ENCODE measurements at regions not wholly inside any gene's neighbourhood (a gene's known extent, or its start where the extent isn't known, plus 50 kb on each side); places are given as distances from the start of the nearest gene placed in this dataset.
"Not testable (repeated sequence)": the region's sequence is repeated elsewhere in the genome, so short reads cannot be mapped to it uniquely, and the experiment has no call there.

DNA sequence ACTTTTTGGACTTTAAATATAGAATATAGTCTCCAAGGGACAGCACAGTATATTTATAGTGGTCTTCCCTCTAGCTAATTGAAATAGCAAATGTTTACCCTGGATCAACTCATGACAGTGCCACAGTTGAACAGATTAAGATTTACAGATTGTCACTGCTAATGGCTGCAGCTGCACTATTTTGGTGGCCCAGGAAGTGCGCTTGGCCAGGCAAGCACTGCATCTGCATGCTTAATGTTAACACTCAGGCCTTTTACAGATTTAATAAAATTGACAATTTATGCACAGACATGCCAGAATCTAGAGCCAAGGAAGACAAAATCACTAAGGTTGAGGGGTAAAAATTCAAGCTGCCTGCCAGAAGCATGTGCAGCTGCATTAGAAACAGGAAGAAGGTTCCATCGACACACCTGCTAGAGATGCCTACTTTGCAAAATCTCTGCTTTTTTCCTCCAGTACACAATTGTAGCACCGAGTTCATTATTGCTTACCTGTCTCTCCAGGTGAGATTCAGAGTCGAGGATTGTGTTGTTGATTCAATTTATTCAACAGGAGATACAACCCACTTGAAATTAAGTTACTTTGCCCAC is 1042.3 kb upstream of the NRXN1 start:
- no peak for DNase-seq

DNA sequence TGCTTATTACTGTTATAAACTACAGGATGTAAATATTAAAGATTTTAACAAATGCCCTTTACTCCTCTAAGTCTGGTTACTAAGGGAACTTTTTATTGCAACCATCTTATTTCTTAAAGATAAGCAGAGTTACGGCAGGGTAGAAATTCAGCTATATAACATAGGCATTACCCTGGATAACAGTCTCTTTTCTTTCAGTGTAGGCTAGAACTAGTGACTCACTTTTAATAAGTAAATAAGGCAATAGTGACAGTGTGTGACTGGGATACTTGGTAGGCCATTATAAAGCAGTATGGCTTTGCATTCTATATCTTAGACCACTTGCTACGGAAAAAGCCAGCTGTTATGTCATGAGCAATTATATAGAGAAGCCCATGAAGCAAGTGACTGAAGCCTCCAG is 1041.0 kb upstream of the NRXN1 start:
- no peak for DNase-seq

- no peak for DNase-seq
Measured at GRCh38 chr2:52070665-52071064, 1038.7 kb upstream of the NRXN1 start.

- DNase-seq: no peak
Measured at GRCh38 chr2:52064234-52064633, 1032.3 kb upstream of the NRXN1 start.

DNA sequence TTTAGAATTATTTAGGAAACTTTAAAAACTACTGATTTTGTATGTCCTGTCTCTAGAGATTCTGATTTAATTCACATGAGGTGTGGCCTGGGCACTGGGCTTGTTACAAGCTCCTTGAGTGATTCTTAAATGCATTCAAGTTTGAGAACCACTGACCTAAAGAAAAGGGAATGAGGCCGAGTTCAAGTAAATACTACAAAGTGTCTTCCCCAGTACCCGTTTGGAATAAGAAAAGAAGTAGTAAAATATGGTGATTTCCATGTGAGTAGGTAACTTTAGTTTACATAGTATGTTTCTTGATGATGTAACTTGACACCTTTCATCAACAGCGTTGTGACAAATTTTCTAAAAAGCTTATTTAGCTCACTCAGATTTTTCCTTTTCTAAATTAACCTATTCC is 1022.9 kb upstream of the NRXN1 start:
- DNase-seq: no peak

GRCh38 chr2:52036853-52037252 is 1004.9 kb upstream of the NRXN1 start:
- no peak for DNase-seq

DNA sequence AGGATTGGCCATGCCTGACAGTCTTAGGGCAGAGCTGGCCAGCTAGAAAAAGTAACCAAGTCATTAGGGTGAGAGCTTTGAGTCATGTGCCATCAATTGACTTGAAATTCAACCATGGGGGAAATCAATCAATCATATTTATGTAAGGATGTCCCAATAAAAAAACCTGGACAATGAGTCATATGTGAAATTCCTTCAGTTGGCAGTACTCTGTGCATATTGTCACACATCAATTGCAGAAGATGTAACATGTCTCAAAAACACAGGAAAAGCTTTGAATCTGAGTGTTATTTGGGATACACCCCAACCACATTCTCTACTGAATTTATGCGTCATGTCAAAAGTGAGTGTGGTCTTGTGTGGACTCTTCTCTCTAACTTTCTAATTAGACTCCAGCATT is 1004.1 kb upstream of the NRXN1 start:
- DNase-seq: no peak

- DNase-seq: no peak
Measured at GRCh38 chr2:52035391-52035790, 1003.5 kb upstream of the NRXN1 start.

DNA sequence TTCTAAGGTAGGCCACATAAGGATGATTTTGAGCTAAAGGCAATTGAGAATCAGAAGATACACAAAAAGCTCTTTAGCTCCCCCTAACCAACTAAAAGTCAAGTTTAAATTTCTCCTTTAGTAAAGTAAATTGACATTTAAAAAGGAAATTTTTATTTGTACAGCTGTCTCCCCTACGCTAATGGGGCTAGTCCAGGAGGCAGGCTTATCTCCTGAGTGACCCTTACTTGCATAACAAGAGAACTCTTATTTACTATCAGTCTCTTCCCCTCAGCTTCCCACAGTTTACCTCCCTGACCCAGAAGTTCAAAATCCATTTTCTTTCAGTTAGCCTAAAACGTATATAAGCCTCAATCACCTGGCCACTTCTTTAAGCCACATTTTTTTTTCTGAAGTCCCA is 1002.8 kb upstream of the NRXN1 start:
- DNase-seq: no peak

DNA sequence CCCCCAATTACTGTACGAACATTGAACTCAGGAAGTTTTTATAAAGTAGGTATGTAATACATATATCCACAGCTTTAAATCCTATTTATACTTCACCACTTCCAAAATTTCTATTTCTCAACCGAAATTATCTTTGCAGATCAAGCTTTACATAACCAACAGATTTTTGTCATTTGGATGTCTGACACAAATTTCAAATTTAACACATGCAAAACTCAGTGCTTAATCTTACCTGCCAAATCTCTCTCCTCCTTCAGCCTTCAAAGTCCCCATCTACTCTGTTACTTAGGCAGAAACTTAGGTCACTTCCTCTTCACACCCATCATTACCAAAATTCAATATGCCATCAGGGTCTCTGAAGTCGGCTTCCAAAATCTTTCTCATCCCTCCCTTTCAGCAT is 990.1 kb upstream of the NRXN1 start:
- DNase-seq: no peak

DNA sequence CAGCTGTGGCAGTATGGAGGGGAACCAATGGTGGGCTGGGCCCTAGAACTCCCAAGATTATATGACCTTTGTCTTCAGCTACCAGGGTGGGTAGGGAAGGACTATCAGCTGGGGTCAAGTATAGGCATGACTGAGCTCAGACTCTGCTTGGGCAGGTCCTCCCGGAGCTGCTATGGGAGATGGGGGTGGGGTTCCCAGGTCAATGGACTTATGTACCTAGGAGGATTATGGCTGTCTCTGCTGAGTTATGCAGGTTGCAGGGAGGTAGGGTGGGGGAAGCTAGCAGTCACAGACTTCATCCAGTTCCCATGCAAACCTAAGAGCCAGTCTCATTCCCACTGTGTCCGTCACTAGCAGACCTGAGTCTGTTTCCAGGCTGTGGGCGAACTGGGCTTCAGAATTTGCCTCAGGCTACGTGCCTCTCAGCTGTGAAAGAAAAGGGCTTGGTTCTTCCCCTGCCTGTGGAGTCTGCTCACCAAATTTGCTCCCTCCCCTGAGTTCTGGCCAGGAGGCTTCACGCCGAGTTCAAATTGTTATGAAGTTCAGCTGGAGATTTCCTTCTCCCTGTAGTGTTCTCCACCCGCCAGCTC is 985.8 kb upstream of the NRXN1 start:
- DNase-seq: no peak

GRCh38 chr2:52006821-52007366 is 975.0 kb upstream of the NRXN1 start:
- DNase-seq: not testable (repeated sequence)

GRCh38 chr2:52000151-52000855 is 968.4 kb upstream of the NRXN1 start:
- no peak for DNase-seq

- DNase-seq: no peak
Measured at GRCh38 chr2:51998890-51999289, 967.0 kb upstream of the NRXN1 start.

GRCh38 chr2:51997571-51997970 is 965.6 kb upstream of the NRXN1 start:
- DNase-seq: no peak

GRCh38 chr2:51995293-51995692 is 963.4 kb upstream of the NRXN1 start:
- DNase-seq: no peak

- no peak for DNase-seq
Measured at GRCh38 chr2:51994123-51994763, 962.3 kb upstream of the NRXN1 start.

DNA sequence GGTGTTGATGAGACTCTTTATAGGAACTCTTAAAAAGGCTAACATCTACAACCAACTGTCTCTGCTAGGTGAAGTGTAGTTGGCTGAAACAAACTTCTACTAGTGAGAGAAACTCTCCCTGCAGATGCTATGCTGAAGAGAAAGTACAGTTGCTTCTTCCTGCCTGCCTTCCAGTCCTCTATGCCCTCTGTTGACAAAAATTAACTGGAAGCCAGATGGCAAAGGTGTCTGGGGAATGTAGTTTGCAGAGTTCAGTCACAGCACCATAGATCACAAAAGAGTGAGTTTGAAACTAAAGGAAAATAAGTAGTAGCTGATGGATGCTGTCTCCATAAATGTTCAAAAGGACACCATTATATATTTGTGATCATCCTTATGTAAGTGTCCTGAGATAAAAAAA is 958.8 kb upstream of the NRXN1 start:
- DNase-seq: no peak

DNA sequence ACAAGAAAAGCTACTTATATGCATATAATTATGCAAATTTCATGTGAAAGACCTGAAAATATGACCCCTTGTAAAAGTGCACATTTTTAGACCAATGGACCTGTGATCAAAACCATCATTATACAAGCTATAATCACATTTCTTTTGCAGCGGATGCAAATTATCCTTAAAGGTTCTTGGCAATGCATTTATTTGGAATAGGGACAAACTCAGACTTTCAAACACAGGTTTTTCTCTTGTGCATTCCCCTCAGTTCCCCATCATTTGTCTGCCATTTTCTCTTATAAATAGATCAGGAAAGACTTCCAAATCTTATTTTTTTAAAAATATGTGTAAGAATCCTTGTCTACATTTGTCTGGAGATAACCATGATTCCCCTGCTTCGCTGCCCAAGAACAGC is 954.2 kb upstream of the NRXN1 start:
- DNase-seq: no peak

DNA sequence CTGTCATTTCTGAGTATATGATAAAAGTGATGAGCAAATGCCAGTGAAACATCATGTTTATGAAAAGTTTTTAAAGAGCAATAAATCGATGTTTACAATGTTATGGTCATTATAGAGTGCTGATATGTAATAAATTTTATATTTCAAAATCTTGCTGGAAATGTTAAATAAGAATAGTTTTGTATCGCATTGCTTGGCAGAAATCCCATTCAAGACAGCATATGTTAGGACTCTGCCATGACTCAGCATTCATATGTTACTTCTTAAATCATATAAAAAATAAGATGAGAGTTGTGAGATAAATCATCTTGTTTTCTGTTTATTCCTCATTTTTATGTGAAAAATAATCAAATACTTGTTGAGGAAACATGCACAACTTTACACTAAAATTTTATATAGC is 949.9 kb upstream of the NRXN1 start:
- no peak for DNase-seq

GRCh38 chr2:51976623-51977022 is 944.7 kb upstream of the NRXN1 start:
- no peak for DNase-seq

GRCh38 chr2:51971136-51971535 is 939.2 kb upstream of the NRXN1 start:
- no peak for DNase-seq

DNA sequence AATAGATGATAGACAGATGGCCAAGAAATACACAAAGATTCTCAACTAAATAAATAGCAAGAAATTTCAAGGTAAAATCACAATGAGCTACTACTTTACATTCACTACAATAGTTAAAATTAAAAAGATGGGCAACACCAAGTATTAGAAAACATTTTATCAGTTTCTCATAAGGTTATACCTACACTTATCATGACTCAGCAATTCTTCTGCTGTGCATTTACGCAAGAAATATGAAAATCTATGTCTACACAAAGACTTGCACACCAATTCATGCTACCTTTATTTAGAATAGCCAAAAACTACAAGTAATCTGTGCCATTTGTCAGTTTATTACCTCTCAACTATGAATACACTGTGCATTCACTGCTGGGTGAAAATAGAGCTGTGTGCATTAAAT is 937.4 kb upstream of the NRXN1 start:
- no peak for DNase-seq

- no peak for DNase-seq
Measured at GRCh38 chr2:51960841-51961335, 929.0 kb upstream of the NRXN1 start.
